Peyer's patch (tissue), 4 donors: ENCODE measurements at regions not wholly inside any gene's neighbourhood (a gene's known extent, or its start where the extent isn't known, plus 50 kb on each side); places are given as distances from the start of the nearest gene placed in this dataset.

Experiments
- DNase-seq, 3 donors: peaks; one replicate each; pipeline ENCODE4 v3.0.0-alpha.2; 2017 to 2019
- H3K27ac ChIP-seq, 4 donors: fragments of 200-600 bp; sonication (generic); one replicate each; pipeline ENCODE4 v1.5.1; 2016 to 2019
- H3K27me3 ChIP-seq, 2 donors: fragments of 200-600 bp; sonication (generic); one replicate each; pipeline ENCODE4 v1.5.1; 2019
- H3K36me3 ChIP-seq, 3 donors: fragments of 200-600 bp; sonication (generic); one replicate each; pipeline ENCODE4 v1.5.1; 2016 to 2019
- H3K4me1 ChIP-seq, 4 donors: fragments of 200-600 bp; sonication (generic); one replicate each; pipeline ENCODE4 v1.5.1; 2016 to 2019
- H3K4me3 ChIP-seq, 4 donors: fragments of 200-600 bp; sonication (generic); 1 replicate in 3 of 4; 2 replicates in 1 of 4; pipeline ENCODE4 v1.5.1; 2016 to 2019; ENCODE audit warnings: mild to moderate bottlenecking in 1 of 4
- H3K9me3 ChIP-seq, 4 donors: fragments of 200-600 bp; sonication (generic); one replicate each; pipeline ENCODE4 v1.5.1; 2016 to 2019; ENCODE audit warnings: mild to moderate bottlenecking in 1 of 4
- POLR2A ChIP-seq, 2 donors: fragments of 450-650 bp; IDR thresholded peaks; one replicate each; pipeline ENCODE4 v1.5.1; 2017; ENCODE audit warnings: antibody characterized with exemption in 2 of 2, mild to moderate bottlenecking in 2 of 2, moderate library complexity in 2 of 2
- TF ChIP-seq, protein P1 (sequence below), 6 experiments: fragments of 450-650 bp in 4 of 6; fragments of 200-600 bp in 2 of 6; sonication (generic) in 1 of 6; IDR thresholded peaks; one replicate each; pipeline ENCODE4 v1.5.1; 2017 to 2019; ENCODE audit warnings: antibody characterized with exemption in 6 of 6, mild to moderate bottlenecking in 3 of 6, moderate library complexity in 1 of 6

DNA sequence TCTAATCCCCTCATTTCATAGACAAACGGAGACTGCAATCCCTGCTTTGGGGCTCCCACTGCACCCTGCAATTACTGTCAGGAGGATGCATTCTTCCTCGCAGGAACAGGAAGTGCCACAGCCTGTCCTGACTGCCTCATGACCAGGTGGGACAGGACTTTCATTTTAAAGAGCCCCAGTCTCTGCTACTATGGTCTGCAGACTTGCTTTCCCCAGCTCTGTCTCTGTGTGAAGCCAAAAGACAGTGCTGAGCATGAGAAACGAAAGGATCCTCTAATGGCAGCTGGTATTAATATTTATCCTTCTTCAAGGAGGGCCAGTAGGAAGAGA is 60.0 kb upstream of the PNMA1 start:
- no peaks in the 10 kb centered on the region for H3K36me3 ChIP-seq
- H3K4me3 ChIP-seq, result no peak overlapping the region
- peaks cover 11 to 65% (median 38%) of the 10 kb centered on the region in 4 donors for H3K4me1 ChIP-seq
- peak overlapping the region in 3 of 4 donors; percentile 37 to 87 (median 45) for H3K27ac ChIP-seq
- no peak for TF ChIP-seq POLR2A (IDR thresholded peaks at IDR 0.05)
- TF ChIP-seq, protein P1, sequence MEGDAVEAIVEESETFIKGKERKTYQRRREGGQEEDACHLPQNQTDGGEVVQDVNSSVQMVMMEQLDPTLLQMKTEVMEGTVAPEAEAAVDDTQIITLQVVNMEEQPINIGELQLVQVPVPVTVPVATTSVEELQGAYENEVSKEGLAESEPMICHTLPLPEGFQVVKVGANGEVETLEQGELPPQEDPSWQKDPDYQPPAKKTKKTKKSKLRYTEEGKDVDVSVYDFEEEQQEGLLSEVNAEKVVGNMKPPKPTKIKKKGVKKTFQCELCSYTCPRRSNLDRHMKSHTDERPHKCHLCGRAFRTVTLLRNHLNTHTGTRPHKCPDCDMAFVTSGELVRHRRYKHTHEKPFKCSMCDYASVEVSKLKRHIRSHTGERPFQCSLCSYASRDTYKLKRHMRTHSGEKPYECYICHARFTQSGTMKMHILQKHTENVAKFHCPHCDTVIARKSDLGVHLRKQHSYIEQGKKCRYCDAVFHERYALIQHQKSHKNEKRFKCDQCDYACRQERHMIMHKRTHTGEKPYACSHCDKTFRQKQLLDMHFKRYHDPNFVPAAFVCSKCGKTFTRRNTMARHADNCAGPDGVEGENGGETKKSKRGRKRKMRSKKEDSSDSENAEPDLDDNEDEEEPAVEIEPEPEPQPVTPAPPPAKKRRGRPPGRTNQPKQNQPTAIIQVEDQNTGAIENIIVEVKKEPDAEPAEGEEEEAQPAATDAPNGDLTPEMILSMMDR (IDR thresholded peaks at IDR 0.05), result no peak
- H3K27me3 ChIP-seq, result no peaks in the 10 kb centered on the region
- H3K9me3 ChIP-seq, result no peaks in the 10 kb centered on the region
- no peak for DNase-seq

- Histone ChIP-seq H3K27ac (peak overlapping the region in 3 of 4 donors; percentile 37 to 87 (median 45)), H3K9me3 (no peaks in the 10 kb centered on the region), H3K4me3 (no peak overlapping the region), H3K27me3 (no peaks in the 10 kb centered on the region), H3K36me3 (no peaks in the 10 kb centered on the region), H3K4me1 (peaks cover 11 to 67% (median 41%) of the 10 kb centered on the region in 4 donors)
- peak in 1 of 3 donors; percentile 41 for DNase-seq
- no peak for TF ChIP-seq POLR2A (IDR thresholded peaks at IDR 0.05)
- TF ChIP-seq, protein P1 (IDR thresholded peaks at IDR 0.05), result no peak
Measured at GRCh38 chr14:73773441-73774240, 59.5 kb upstream of the PNMA1 start.

- DNase-seq, result peak; percentile 87 to 94 (median 87)
- Histone ChIP-seq H3K36me3 (no peaks in the 10 kb centered on the region), H3K27me3 (no peaks in the 10 kb centered on the region), H3K4me3 (peak overlapping the region in 1 of 4 donors; percentile 2), H3K27ac (peak overlapping the region; percentile 62 to 89 (median 82)), H3K9me3 (no peaks in the 10 kb centered on the region), H3K4me1 (peaks cover 11 to 66% (median 42%) of the 10 kb centered on the region in 4 donors)
- TF ChIP-seq POLR2A (IDR thresholded peaks at IDR 0.05), result peak; percentile 20
- TF ChIP-seq, protein P1 (IDR thresholded peaks at IDR 0.05), result peak in 2 of 6 experiments; percentile 21 to 25
Measured at GRCh38 chr14:73771848-73772638, 57.9 kb upstream of the PNMA1 start.

GRCh38 chr14:73770977-73771847 is 57.0 kb upstream of the PNMA1 start:
- peaks cover 11 to 64% (median 42%) of the 10 kb centered on the region in 4 donors for H3K4me1 ChIP-seq
- no peaks in the 10 kb centered on the region for H3K36me3 ChIP-seq
- no peaks in the 10 kb centered on the region for H3K27me3 ChIP-seq
- H3K27ac ChIP-seq, result peak overlapping the region; percentile 62 to 89 (median 82)
- peak overlapping the region in 1 of 4 donors; percentile 2 for H3K4me3 ChIP-seq
- no peaks in the 10 kb centered on the region for H3K9me3 ChIP-seq
- TF ChIP-seq, protein P1 (IDR thresholded peaks at IDR 0.05), result no peak
- no peak for TF ChIP-seq POLR2A (IDR thresholded peaks at IDR 0.05)
- DNase-seq, result peak in 1 of 3 donors; percentile 68

GRCh38 chr14:73768107-73768506 is 53.9 kb upstream of the PNMA1 start:
- H3K27ac ChIP-seq, result no peak overlapping the region
- H3K4me3 ChIP-seq, result no peak overlapping the region
- H3K36me3 ChIP-seq, result no peaks in the 10 kb centered on the region
- H3K9me3 ChIP-seq, result no peaks in the 10 kb centered on the region
- peaks cover 19 to 72% (median 41%) of the 10 kb centered on the region in 4 donors for H3K4me1 ChIP-seq
- H3K27me3 ChIP-seq, result no peaks in the 10 kb centered on the region
- DNase-seq, result no peak
- no peak for TF ChIP-seq POLR2A (IDR thresholded peaks at IDR 0.05)
- TF ChIP-seq, protein P1 (IDR thresholded peaks at IDR 0.05), result no peak
